KMS-11 (cell line): ENCODE measurements at regions not wholly inside any gene's neighbourhood (a gene's known extent, or its start where the extent isn't known, plus 50 kb on each side); places are given as distances from the start of the nearest gene placed in this dataset.
"Not testable (repeated sequence)": the region's sequence is repeated elsewhere in the genome, so short reads cannot be mapped to it uniquely, and the experiment has no call there.

Experiments used
- H2AFZ ChIP-seq: fragments of 200-600 bp; sonication (generic); 2 replicates; pipeline ENCODE4 v1.6.1; 2016; ENCODE audit warnings: antibody characterized with exemption, mixed run types, low read depth
- H3K27ac ChIP-seq: fragments of 200-600 bp; sonication (generic); 2 replicates; pipeline ENCODE4 v1.6.1; 2016; ENCODE audit warnings: mild to moderate bottlenecking, mixed run types
- H3K27me3 ChIP-seq: fragments of 200-600 bp; sonication (generic); 2 replicates; pipeline ENCODE4 v1.6.1; 2017; ENCODE audit warnings: mild to moderate bottlenecking, low read depth, mixed run types, moderate library complexity; ENCODE audit not compliant: insufficient read depth
- H3K36me3 ChIP-seq: fragments of 200-600 bp; sonication (generic); 2 replicates; pipeline ENCODE4 v1.6.1; 2017; ENCODE audit warnings: mild to moderate bottlenecking, mixed run types; ENCODE audit not compliant: insufficient read depth
- H3K4me1 ChIP-seq: fragments of 200-600 bp; sonication (generic); 2 replicates; pipeline ENCODE4 v1.6.1; 2016; ENCODE audit warnings: mild to moderate bottlenecking, low read depth, mixed run types; ENCODE audit not compliant: poor library complexity, severe bottlenecking
- H3K4me2 ChIP-seq: fragments of 200-600 bp; sonication (generic); 2 replicates; pipeline ENCODE4 v1.7.0; 2016; ENCODE audit warnings: mild to moderate bottlenecking, mixed run types
- H3K4me3 ChIP-seq: fragments of 200-600 bp; sonication (generic); IDR thresholded peaks from 2 replicates; pipeline ENCODE4 v1.6.1; 2017; ENCODE audit warnings: low read depth, low read length, mixed read lengths; ENCODE audit not compliant: insufficient read depth
- H3K79me2 ChIP-seq: fragments of 200-600 bp; sonication (generic); 2 replicates; pipeline ENCODE4 v1.6.1; 2016; ENCODE audit warnings: low read depth, mixed run types; ENCODE audit not compliant: insufficient read depth
- H3K9ac ChIP-seq: fragments of 200-600 bp; sonication (generic); 2 replicates; pipeline ENCODE4 v1.6.1; 2016; ENCODE audit warnings: mild to moderate bottlenecking, mixed run types
- H4K20me1 ChIP-seq: fragments of 200-600 bp; sonication (generic); 2 replicates; pipeline ENCODE4 v1.6.1; 2016; ENCODE audit warnings: mild to moderate bottlenecking, mixed run types; ENCODE audit not compliant: insufficient read depth
- TF ChIP-seq, protein P1 (sequence below): fragments of 200-600 bp; sonication (generic); conservative IDR thresholded peaks from 2 replicates; pipeline ENCODE4 v1.6.1; 2017; ENCODE audit warnings: low read depth, mild to moderate bottlenecking, antibody characterized with exemption, low read length, moderate library complexity, mixed read lengths

DNA sequence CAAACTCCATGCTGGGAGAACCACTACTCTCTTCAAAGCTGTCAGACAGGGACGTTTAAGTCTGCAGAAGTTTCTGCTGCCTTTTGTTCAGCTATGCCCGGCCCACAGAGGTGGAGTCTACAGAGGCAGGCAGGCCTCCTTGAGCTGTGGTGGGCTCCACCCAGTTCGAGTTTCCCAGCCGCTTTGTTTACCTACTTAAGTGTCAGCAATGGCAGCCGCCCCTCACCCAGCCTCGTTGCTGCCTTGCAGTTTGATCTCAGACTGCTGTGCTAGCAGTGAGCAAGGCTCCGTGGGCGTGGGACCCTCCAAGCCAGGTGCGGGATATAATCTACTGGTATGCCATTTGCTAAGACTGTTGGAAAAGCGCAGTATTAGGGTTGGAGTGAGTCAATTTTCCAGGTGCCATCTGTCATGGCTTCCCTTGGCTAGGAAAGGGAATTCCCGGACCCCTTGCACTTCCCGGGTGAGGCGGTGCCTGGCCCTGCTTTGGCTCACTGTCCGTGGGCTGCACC, 190.7 kb downstream of the TTC6 start:
- H3K79me2 ChIP-seq, H3K27me3 ChIP-seq, H3K4me2 ChIP-seq, H3K4me3 ChIP-seq, H3K4me1 ChIP-seq, H2AFZ ChIP-seq, H4K20me1 ChIP-seq, H3K9ac ChIP-seq, H3K27ac ChIP-seq, H3K36me3 ChIP-seq: not testable (repeated sequence)

DNA sequence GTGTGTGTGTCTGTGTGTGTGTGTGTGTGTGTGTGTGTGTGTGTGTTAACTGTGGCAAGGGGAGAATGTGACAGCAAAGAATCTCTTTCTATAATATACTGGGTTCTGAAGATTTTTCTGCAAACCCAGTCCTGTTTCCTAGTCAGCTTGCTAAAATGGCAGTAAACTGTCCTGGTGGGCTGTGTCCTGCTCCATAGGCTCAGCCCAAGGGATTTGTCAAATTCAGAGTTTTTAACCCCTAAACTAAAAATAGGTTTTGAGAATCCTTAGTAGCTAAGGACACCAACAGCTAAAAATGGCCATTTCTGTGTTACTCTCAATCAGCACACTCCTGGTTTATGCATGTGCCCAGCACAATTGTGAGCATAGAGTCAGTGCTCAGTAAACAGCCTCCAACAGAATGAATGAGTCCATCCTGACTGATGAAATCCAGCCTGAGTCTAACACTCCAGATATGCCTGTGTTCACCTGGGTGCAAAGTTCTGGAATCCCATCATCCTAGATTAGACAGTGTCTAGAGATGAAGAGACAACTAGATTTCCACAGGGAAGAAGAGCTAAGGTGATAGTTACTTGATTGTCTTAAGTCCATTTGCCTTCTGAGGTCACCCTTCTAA, 192.6 kb downstream of the TTC6 start:
- H3K27ac ChIP-seq = no peak overlapping the region
- TF ChIP-seq, protein P1, sequence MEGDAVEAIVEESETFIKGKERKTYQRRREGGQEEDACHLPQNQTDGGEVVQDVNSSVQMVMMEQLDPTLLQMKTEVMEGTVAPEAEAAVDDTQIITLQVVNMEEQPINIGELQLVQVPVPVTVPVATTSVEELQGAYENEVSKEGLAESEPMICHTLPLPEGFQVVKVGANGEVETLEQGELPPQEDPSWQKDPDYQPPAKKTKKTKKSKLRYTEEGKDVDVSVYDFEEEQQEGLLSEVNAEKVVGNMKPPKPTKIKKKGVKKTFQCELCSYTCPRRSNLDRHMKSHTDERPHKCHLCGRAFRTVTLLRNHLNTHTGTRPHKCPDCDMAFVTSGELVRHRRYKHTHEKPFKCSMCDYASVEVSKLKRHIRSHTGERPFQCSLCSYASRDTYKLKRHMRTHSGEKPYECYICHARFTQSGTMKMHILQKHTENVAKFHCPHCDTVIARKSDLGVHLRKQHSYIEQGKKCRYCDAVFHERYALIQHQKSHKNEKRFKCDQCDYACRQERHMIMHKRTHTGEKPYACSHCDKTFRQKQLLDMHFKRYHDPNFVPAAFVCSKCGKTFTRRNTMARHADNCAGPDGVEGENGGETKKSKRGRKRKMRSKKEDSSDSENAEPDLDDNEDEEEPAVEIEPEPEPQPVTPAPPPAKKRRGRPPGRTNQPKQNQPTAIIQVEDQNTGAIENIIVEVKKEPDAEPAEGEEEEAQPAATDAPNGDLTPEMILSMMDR = no peak
- no peak overlapping the region for H3K4me2 ChIP-seq

DNA sequence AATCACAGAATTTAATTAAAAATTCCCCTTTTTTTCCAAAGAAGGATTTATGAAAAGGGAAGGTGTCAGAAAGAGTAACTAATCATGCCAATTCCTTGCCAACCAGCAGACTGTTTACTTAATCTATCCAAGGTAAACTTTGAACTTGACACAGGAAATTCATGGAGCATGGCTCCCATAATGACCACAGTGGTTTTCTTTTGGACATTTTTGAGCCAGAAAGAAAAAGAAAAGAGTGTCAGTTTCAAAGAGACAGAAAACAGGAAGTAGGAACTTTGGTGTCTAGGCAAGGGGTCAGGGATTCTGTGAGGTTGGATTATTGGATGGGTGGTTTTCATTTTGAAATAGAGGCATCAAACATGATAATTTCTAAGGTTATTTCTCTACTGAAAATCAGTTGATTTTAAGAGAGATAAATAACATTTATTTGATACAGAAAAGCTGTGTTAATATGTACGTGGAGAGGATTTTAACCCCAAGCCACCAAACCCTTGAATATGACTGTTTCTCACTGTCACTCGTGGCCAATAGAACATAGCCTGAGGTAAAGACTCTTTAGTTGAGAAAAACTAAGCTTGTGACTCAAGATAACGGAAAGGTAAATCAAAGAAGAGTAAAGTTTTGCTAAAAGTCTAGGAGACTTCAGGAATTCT, 196.1 kb downstream of the TTC6 start:
- Histone ChIP-seq H2AFZ (no peak overlapping the region), H3K4me2 (no peak overlapping the region)

More for the DNA sequence above, 192.6 kb downstream of the TTC6 start:
- Histone ChIP-seq H3K9ac (no peak overlapping the region), H4K20me1 (no peaks in the 10 kb centered on the region), H3K36me3 (no peaks in the 10 kb centered on the region), H3K79me2 (no peaks in the 10 kb centered on the region), H3K4me3 (no peak overlapping the region), H2AFZ (no peak overlapping the region), H3K27me3 (no peaks in the 10 kb centered on the region), H3K4me1 (no peaks in the 10 kb centered on the region)

DNA sequence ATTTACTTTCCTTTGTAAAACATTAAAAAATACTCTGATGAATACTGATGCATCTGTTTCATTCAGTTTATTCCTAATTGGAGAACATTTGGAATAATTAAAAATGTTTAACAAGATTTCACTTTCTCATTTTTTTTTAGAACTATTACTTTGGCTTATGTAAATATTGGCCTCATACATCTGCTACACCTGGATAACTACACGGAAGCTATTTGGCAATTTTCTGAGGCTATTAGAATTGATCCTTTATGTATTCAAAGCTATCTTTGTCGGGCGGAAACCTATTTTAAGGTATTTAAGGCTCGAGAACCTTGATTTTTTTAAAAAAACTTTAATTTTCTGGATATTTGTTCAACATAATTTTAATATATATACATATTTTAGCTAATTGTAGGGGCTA, 196.7 kb downstream of the TTC6 start:
- no peaks in the 10 kb centered on the region for H3K36me3 ChIP-seq
- no peak overlapping the region for H3K9ac ChIP-seq
- H4K20me1 ChIP-seq = no peaks in the 10 kb centered on the region
- TF ChIP-seq, protein P1 = no peak
- H3K4me1 ChIP-seq = no peaks in the 10 kb centered on the region
- H3K27me3 ChIP-seq = no peaks in the 10 kb centered on the region
- H3K4me3 ChIP-seq = no peak overlapping the region
- no peaks in the 10 kb centered on the region for H3K79me2 ChIP-seq
- H3K27ac ChIP-seq = no peak overlapping the region
- H2AFZ ChIP-seq = no peak overlapping the region
- no peak overlapping the region for H3K4me2 ChIP-seq

More for the DNA sequence above, 196.1 kb downstream of the TTC6 start:
- no peaks in the 10 kb centered on the region for H3K4me1 ChIP-seq
- H3K27ac ChIP-seq = no peak overlapping the region
- no peaks in the 10 kb centered on the region for H4K20me1 ChIP-seq
- H3K27me3 ChIP-seq = no peaks in the 10 kb centered on the region
- H3K36me3 ChIP-seq = no peaks in the 10 kb centered on the region
- TF ChIP-seq, protein P1 = no peak
- no peak overlapping the region for H3K9ac ChIP-seq
- H3K79me2 ChIP-seq = no peaks in the 10 kb centered on the region
- H3K4me3 ChIP-seq = no peak overlapping the region
